HCT116 (cell line): ENCODE measurements at regions not wholly inside any gene's neighbourhood (a gene's known extent, or its start where the extent isn't known, plus 50 kb on each side); places are given as distances from the start of the nearest gene placed in this dataset.

Experiments
- ATAC-seq: fragments of 200-7000 bp; cut with Tn5 transposase; 2 replicates; pipeline ENCODE4 v1.9.1; 2020; ENCODE audit warnings: mild to moderate bottlenecking, moderate library complexity
- BruUV-seq: library from RNA; stranded (reverse); fragments of 400-500 nt; replicated peaks from 2 replicates; lab custom pipeline; 2021; lab: Mats Ljungman, UMichigan
- CTCF ChIA-PET: fragments of 300-600 bp; sonication (Branson Sonifier 250); formaldehyde crosslinking; loops from one replicate; lab custom pipeline; 2021; ENCODE audit warnings: antibody characterized with exemption; lab: Charles Lee
- POLR2A ChIA-PET: fragments of 300-600, 350-600 bp; sonication (Branson Sonifier 250); formaldehyde crosslinking; loops from one replicate; lab custom pipeline; 2021; ENCODE audit warnings: antibody characterized with exemption; lab: Charles Lee
- RAD21 ChIA-PET, 2 experiments: fragments of 300-600 bp; sonication (Branson Sonifier 250); formaldehyde crosslinking; loops; one replicate each; lab custom pipeline; 2023; ENCODE audit warnings: low total read pairs in 2 of 2; ENCODE audit not compliant: uncharacterized antibody in 2 of 2, unreplicated experiment in 2 of 2, low non-redundant PET in 1 of 2; lab: Charles Lee
- DNase-seq: peaks from one replicate; pipeline ENCODE4 v3.0.0-alpha.2; 2010; ENCODE audit warnings: low read depth, low spot score
- H2AFZ ChIP-seq: fragments of 200-600 bp; shearing (Covaris generic), sonication (generic); 2 replicates; pipeline ENCODE4 v1.6.1; 2017; ENCODE audit warnings: low read depth, mixed run types, mixed read lengths, antibody characterized with exemption, low read length; ENCODE audit not compliant: poor library complexity, severe bottlenecking
- H3K27ac ChIP-seq: 2 replicates; pipeline ENCODE4 v1.5.1; 2012; ENCODE audit warnings: low read depth, low read length
- H3K27me3 ChIP-seq: fragments of 200-600 bp; sonication (generic); 2 replicates; pipeline ENCODE4 v1.6.1; 2016; ENCODE audit warnings: mixed run types, low read length, mixed read lengths; ENCODE audit not compliant: insufficient read depth
- H3K36me3 ChIP-seq, 2 experiments: fragments of 200-500 bp in 1 of 2; fragments of 200-600 bp in 1 of 2; sonication (Bioruptor generic) in 1 of 2; sonication (generic) in 1 of 2; 2 replicates each; pipeline versions ENCODE4 v1.5.1 to v1.6.1; 2014 to 2016; ENCODE audit warnings: low read length in 2 of 2, inconsistent platforms in 1 of 2, mixed read lengths in 1 of 2, mixed run types in 1 of 2; ENCODE audit not compliant: insufficient read depth in 2 of 2, control insufficient read depth in 1 of 2
- H3K4me1 ChIP-seq, 2 experiments: fragments of 200-600 bp in 1 of 2; sonication (generic) in 1 of 2; 2 replicates each; pipeline versions ENCODE4 v1.5.1 to v1.6.1; 2012 to 2017; ENCODE audit warnings: low read length in 2 of 2, inconsistent platforms in 1 of 2, mild to moderate bottlenecking in 1 of 2, mixed read lengths in 1 of 2, mixed run types in 1 of 2, moderate library complexity in 1 of 2; ENCODE audit not compliant: insufficient read depth in 2 of 2, control insufficient read depth in 1 of 2
- H3K4me2 ChIP-seq: fragments of 200-600 bp; sonication (generic); 2 replicates; pipeline ENCODE4 v1.6.1; 2017; ENCODE audit warnings: mixed run types, low read length, mixed read lengths
- H3K4me3 ChIP-seq, 2 experiments: fragments of 200-600 bp in 1 of 2; sonication (generic) in 1 of 2; replicated peaks in 1 of 2; 2 replicates each; pipeline ENCODE4 v1.5.1; 2011 to 2016; ENCODE audit warnings: low read length in 2 of 2, control low read depth in 1 of 2, low read depth in 1 of 2, mild to moderate bottlenecking in 1 of 2, mixed read lengths in 1 of 2, mixed run types in 1 of 2
- H3K79me2 ChIP-seq: fragments of 200-600 bp; sonication (generic); 2 replicates; pipeline ENCODE4 v1.6.1; 2017; ENCODE audit warnings: mild to moderate bottlenecking, mixed run types, low read length, moderate library complexity, mixed read lengths; ENCODE audit not compliant: insufficient read depth
- H3K9ac ChIP-seq: fragments of 200-600 bp; sonication (generic); 2 replicates; pipeline ENCODE4 v1.6.1; 2016; ENCODE audit warnings: low read length, mixed read lengths
- H3K9me2 ChIP-seq: fragments of 200-600 bp; sonication (generic), shearing (Covaris generic); 2 replicates; pipeline ENCODE4 v1.6.1; 2017; ENCODE audit warnings: mixed run types, mild to moderate bottlenecking, moderate library complexity; ENCODE audit not compliant: insufficient read depth
- H3K9me3 ChIP-seq, 2 experiments: fragments of 200-500 bp in 1 of 2; fragments of 200-600 bp in 1 of 2; sonication (Bioruptor generic) in 1 of 2; sonication (generic) in 1 of 2; 2 replicates each; pipeline ENCODE4 v1.6.1; 2014 to 2017; ENCODE audit warnings: low read length in 2 of 2, mixed read lengths in 2 of 2, inconsistent platforms in 1 of 2, low read depth in 1 of 2, mild to moderate bottlenecking in 1 of 2, mixed run types in 1 of 2, moderate library complexity in 1 of 2; ENCODE audit not compliant: control insufficient read depth in 1 of 2, insufficient read depth in 1 of 2
- H4K20me1 ChIP-seq: fragments of 200-600 bp; sonication (generic), shearing (Covaris generic); 2 replicates; pipeline ENCODE4 v1.6.1; 2017; ENCODE audit warnings: mixed run types, mild to moderate bottlenecking, moderate library complexity; ENCODE audit not compliant: insufficient read depth
- CBX3 ChIP-seq: IDR thresholded peaks from 2 replicates; pipeline ENCODE4 v1.6.1; 2012; ENCODE audit warnings: low read depth
- CEBPB ChIP-seq: IDR thresholded peaks from 2 replicates; pipeline ENCODE4 v1.6.1; 2012; ENCODE audit warnings: low read depth
- CTCF ChIP-seq, 3 experiments: fragments of 200-600 bp in 1 of 3; sonication (generic) in 1 of 3; IDR thresholded peaks in 2 of 3; conservative IDR thresholded peaks in 1 of 3; 2 replicates each; pipeline ENCODE4 v1.5.1; 2012 to 2017; ENCODE audit warnings: low read depth in 2 of 3, low read length in 2 of 3, antibody characterized with exemption in 1 of 3, borderline replicate concordance in 1 of 3, control low read depth in 1 of 3, mild to moderate bottlenecking in 1 of 3, mixed read lengths in 1 of 3, mixed run types in 1 of 3, moderate library complexity in 1 of 3; ENCODE audit not compliant: insufficient read depth in 1 of 3
- EGR1 ChIP-seq: IDR thresholded peaks from 2 replicates; pipeline ENCODE4 v1.6.1; 2012; ENCODE audit warnings: low read depth
- ELF1 ChIP-seq: IDR thresholded peaks from 2 replicates; pipeline ENCODE4 v1.6.1; 2012; ENCODE audit warnings: low read depth, borderline replicate concordance
- FOSL1 ChIP-seq: IDR thresholded peaks from 2 replicates; pipeline ENCODE4 v1.6.1; 2012; ENCODE audit warnings: low read depth
- MAX ChIP-seq: IDR thresholded peaks from 2 replicates; pipeline ENCODE4 v1.6.1; 2012
- RAD21 ChIP-seq: IDR thresholded peaks from 2 replicates; pipeline ENCODE4 v1.6.1; 2012; ENCODE audit warnings: low read depth, mild to moderate bottlenecking
- REST ChIP-seq: IDR thresholded peaks from 2 replicates; pipeline ENCODE4 v1.6.1; 2012; ENCODE audit warnings: low read depth
- SIN3A ChIP-seq: IDR thresholded peaks from 2 replicates; pipeline ENCODE4 v1.6.1; 2012; ENCODE audit warnings: low read depth
- YY1 ChIP-seq: IDR thresholded peaks from 2 replicates; pipeline ENCODE4 v1.6.1; 2011; ENCODE audit warnings: low read length, low read depth, moderate library complexity, mild to moderate bottlenecking; ENCODE audit not compliant: insufficient replicate concordance; ENCODE audit errors: extremely low read depth
- ZBTB33 ChIP-seq: IDR thresholded peaks from 2 replicates; pipeline ENCODE4 v1.6.1; 2011; ENCODE audit warnings: mild to moderate bottlenecking, low read length, moderate library complexity; ENCODE audit not compliant: insufficient replicate concordance; ENCODE audit errors: extremely low read depth
- intact Hi-C: fragments of 100-400 bp; cut with micrococcal nuclease; formaldehyde crosslinking; loops from 2 replicates; pipeline ENCODE4 v1.10.0; 2022

- H2AFZ ChIP-seq: no peak overlapping the region
- no peak overlapping the region for H3K4me2 ChIP-seq
- no peaks in the 10 kb centered on the region for H3K36me3 ChIP-seq
- intact Hi-C loops: no loop called here
- no peak overlapping the region for H3K9ac ChIP-seq
- no peaks in the 10 kb centered on the region for H3K4me1 ChIP-seq
- H3K27me3 ChIP-seq: no peaks in the 10 kb centered on the region
- DNase-seq (no peak), ATAC-seq (no peak)
- BruUV-seq: no TSS peak
- CTCF ChIA-PET: no interaction called here
- H3K79me2 ChIP-seq: no peaks in the 10 kb centered on the region
- no peaks in the 10 kb centered on the region for H3K9me3 ChIP-seq
- POLR2A ChIA-PET: no interaction called here
- H3K4me3 ChIP-seq: no peak overlapping the region
- RAD21 ChIA-PET: no interaction called here
- no peak overlapping the region for H3K27ac ChIP-seq
- H3K9me2 ChIP-seq: no peaks in the 10 kb centered on the region
- no peak for TF ChIP-seq RAD21
- no peak for TF ChIP-seq FOSL1
- TF ChIP-seq CTCF (IDR thresholded peaks at IDR 0.05 in 2 of 3, conservative IDR thresholded peaks at IDR 0.05 in 1 of 3; ENCODE audit: borderline replicate concordance in 1 of 3, insufficient read depth in 1 of 3, low read depth in 2 of 3, low read length in 2 of 3): no peak
- no peak for TF ChIP-seq MAX
- no peak for TF ChIP-seq EGR1
- TF ChIP-seq ZBTB33: no peak
- no peak for TF ChIP-seq YY1
- no peak for TF ChIP-seq REST
- TF ChIP-seq SIN3A: no peak
- TF ChIP-seq CBX3: no peak
- TF ChIP-seq CEBPB: no peak
- no peak for TF ChIP-seq ELF1
- H4K20me1 ChIP-seq: no peaks in the 10 kb centered on the region
These were observed 236.0 kb downstream of the GLRX3 start for GRCh38 chr10:130372222-130372621.
